Cardiac muscle cell (in vitro differentiated cells and primary cell): ENCODE measurements at regions not wholly inside any gene's neighbourhood (a gene's known extent, or its start where the extent isn't known, plus 50 kb on each side); places are given as distances from the start of the nearest gene placed in this dataset.

Source experiments
- DNase-seq, 2 donors: peaks; one replicate each; pipeline versions ENCODE4 v3.0.0 to v3.0.0-alpha.2; 2010 to 2017; ENCODE audit warnings: low read depth in 1 of 2, low spot score in 1 of 2
- H3K27ac ChIP-seq: fragments of 200-600 bp; sonication (generic); 2 replicates; pipeline ENCODE4 v1.5.1; 2016
- H3K27me3 ChIP-seq: fragments of 200-600 bp; sonication (generic); 2 replicates; pipeline ENCODE4 v1.6.0; 2016; ENCODE audit warnings: control low read depth
- H3K36me3 ChIP-seq: fragments of 200-600 bp; sonication (generic); 2 replicates; pipeline ENCODE4 v1.5.1; 2016; ENCODE audit warnings: control low read depth
- H3K4me1 ChIP-seq: fragments of 200-600 bp; sonication (generic); 2 replicates; pipeline ENCODE4 v1.8.1; 2017; ENCODE audit warnings: low read depth, mild to moderate bottlenecking, mixed run types
- H3K4me3 ChIP-seq: fragments of 200-600 bp; sonication (generic); 2 replicates; pipeline ENCODE4 v1.5.1; 2016; ENCODE audit warnings: mild to moderate bottlenecking
- H3K9me3 ChIP-seq: fragments of 200-600 bp; sonication (generic); 2 replicates; pipeline ENCODE4 v1.5.1; 2017; ENCODE audit warnings: low read depth, mild to moderate bottlenecking, control low read depth
- TF ChIP-seq, protein P1 (sequence below): IDR thresholded peaks from 2 replicates; pipeline ENCODE4 v1.5.1; 2012; ENCODE audit warnings: low read depth, mild to moderate bottlenecking, low read length

- Histone ChIP-seq H3K4me3 (no peak overlapping the region), H3K27ac (no peak overlapping the region), H3K36me3 (no peaks in the 10 kb centered on the region), H3K4me1 (no peaks in the 10 kb centered on the region), H3K27me3 (no peaks in the 10 kb centered on the region), H3K9me3 (no peaks in the 10 kb centered on the region)
- DNase-seq = peak in 1 of 2 donors; percentile 2
- TF ChIP-seq, protein P1, sequence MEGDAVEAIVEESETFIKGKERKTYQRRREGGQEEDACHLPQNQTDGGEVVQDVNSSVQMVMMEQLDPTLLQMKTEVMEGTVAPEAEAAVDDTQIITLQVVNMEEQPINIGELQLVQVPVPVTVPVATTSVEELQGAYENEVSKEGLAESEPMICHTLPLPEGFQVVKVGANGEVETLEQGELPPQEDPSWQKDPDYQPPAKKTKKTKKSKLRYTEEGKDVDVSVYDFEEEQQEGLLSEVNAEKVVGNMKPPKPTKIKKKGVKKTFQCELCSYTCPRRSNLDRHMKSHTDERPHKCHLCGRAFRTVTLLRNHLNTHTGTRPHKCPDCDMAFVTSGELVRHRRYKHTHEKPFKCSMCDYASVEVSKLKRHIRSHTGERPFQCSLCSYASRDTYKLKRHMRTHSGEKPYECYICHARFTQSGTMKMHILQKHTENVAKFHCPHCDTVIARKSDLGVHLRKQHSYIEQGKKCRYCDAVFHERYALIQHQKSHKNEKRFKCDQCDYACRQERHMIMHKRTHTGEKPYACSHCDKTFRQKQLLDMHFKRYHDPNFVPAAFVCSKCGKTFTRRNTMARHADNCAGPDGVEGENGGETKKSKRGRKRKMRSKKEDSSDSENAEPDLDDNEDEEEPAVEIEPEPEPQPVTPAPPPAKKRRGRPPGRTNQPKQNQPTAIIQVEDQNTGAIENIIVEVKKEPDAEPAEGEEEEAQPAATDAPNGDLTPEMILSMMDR = no peak
Measured at GRCh38 chr17:13086142-13086769, 68.4 kb upstream of the ELAC2 start.

DNA sequence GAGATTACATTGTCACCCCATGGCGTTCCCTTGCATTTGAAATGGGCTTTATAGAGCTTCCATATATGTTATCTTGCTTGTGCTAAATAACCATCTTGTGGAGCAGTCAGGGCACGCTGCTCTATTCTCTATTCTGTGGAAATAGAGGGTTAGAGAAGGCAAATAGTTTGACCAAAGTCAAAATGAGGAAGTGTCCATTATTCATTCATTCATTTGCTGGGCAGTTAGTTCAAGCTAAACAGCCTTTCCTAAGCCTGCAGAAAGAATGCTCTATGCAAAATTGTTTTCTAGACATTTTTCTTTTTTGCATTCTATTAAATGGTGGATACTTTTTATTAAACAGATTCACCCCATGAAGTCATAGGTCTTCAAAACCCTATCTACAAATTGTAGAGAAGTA, 67.8 kb upstream of the ELAC2 start:
- H3K27ac ChIP-seq = no peak overlapping the region
- TF ChIP-seq, protein P1 = no peak
- no peaks in the 10 kb centered on the region for H3K36me3 ChIP-seq
- no peak for DNase-seq
- H3K9me3 ChIP-seq = no peaks in the 10 kb centered on the region
- H3K4me1 ChIP-seq = no peaks in the 10 kb centered on the region
- no peaks in the 10 kb centered on the region for H3K27me3 ChIP-seq
- H3K4me3 ChIP-seq = no peak overlapping the region

DNA sequence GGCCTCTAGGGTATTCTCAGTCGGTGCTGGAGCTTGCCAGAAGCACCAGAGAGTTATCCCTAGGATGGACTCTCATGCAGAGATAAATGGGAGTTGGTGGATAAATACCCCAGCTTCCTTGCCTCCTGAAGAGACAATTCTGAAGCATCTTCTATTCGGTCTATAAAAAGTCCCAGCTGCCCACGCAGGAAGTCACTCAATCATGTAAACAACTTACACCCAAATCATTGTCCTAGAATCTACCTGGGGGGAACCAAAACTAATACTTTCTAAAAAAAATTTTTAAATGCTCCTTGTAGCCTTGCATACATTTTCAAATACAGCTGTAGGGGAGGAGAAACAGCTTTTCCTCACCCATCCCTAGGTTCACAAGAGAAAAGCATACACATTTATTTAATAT, 66.6 kb upstream of the ELAC2 start:
- Histone ChIP-seq H3K4me1 (no peaks in the 10 kb centered on the region), H3K36me3 (no peaks in the 10 kb centered on the region), H3K4me3 (no peak overlapping the region), H3K9me3 (no peaks in the 10 kb centered on the region), H3K27me3 (no peaks in the 10 kb centered on the region), H3K27ac (no peak overlapping the region)
- no peak for DNase-seq
- TF ChIP-seq, protein P1 = no peak

GRCh38 chr17:13078591-13079385, 61.0 kb upstream of the ELAC2 start:
- peak in 1 of 2 donors; percentile 8 for DNase-seq
- TF ChIP-seq, protein P1 = no peak
- Histone ChIP-seq H3K27ac (no peak overlapping the region), H3K9me3 (no peaks in the 10 kb centered on the region), H3K27me3 (no peaks in the 10 kb centered on the region), H3K4me1 (no peaks in the 10 kb centered on the region), H3K4me3 (no peak overlapping the region), H3K36me3 (no peaks in the 10 kb centered on the region)

- H3K4me3 ChIP-seq = no peak overlapping the region
- H3K27ac ChIP-seq = no peak overlapping the region
- no peaks in the 10 kb centered on the region for H3K36me3 ChIP-seq
- no peaks in the 10 kb centered on the region for H3K4me1 ChIP-seq
- TF ChIP-seq, protein P1 = no peak
- no peak for DNase-seq
- H3K9me3 ChIP-seq = no peaks in the 10 kb centered on the region
- no peaks in the 10 kb centered on the region for H3K27me3 ChIP-seq
Measured at GRCh38 chr17:13076905-13077304, 59.1 kb upstream of the ELAC2 start.
